SK-N-SH treated with all-trans-retinoic acid at 6 μM for 48 hours (cell line): ENCODE measurements at regions not wholly inside any gene's neighbourhood (a gene's known extent, or its start where the extent isn't known, plus 50 kb on each side); places are given as distances from the start of the nearest gene placed in this dataset.

Experiments used
- ARNTL ChIP-seq: fragments of 450-650 bp; formaldehyde crosslinking; IDR thresholded peaks from 2 replicates; pipeline ENCODE4 v1.5.0; 2020; ENCODE audit warnings: low read depth, mild to moderate bottlenecking, moderate library complexity, borderline replicate concordance
- CREB5 ChIP-seq: fragments of 250-450 bp; sonication (Bioruptor Pico); IDR thresholded peaks from 2 replicates; pipeline ENCODE4 v1.5.1; 2020; ENCODE audit warnings: low read depth, mild to moderate bottlenecking, moderate library complexity
- CSRNP3 ChIP-seq: fragments of 250-450 bp; sonication (Bioruptor Pico); IDR thresholded peaks from 2 replicates; pipeline ENCODE4 v1.5.1; 2021; ENCODE audit warnings: mild to moderate bottlenecking, moderate library complexity
- ESRRG ChIP-seq: fragments of 250-450 bp; sonication (Bioruptor Pico); IDR thresholded peaks from 2 replicates; pipeline ENCODE4 v1.6.1; 2021; ENCODE audit warnings: mild to moderate bottlenecking
- OSR1 ChIP-seq: fragments of 250-450 bp; sonication (Bioruptor Pico); IDR thresholded peaks from 2 replicates; pipeline ENCODE4 v1.8.0; 2022; ENCODE audit warnings: moderate library complexity, mild to moderate bottlenecking, inconsistent platforms
- PATZ1 ChIP-seq: fragments of 250-450 bp; sonication (Bioruptor Pico); IDR thresholded peaks from 2 replicates; pipeline ENCODE4 v1.8.0; 2020; ENCODE audit warnings: mild to moderate bottlenecking, moderate library complexity, borderline replicate concordance
- TSHZ2 ChIP-seq: fragments of 250-450 bp; sonication (Bioruptor Pico); IDR thresholded peaks from 2 replicates; pipeline ENCODE4 v1.5.0; 2020; ENCODE audit warnings: mild to moderate bottlenecking, moderate library complexity
- ZFP3 ChIP-seq: fragments of 250-450 bp; sonication (Bioruptor Pico); IDR thresholded peaks from 2 replicates; pipeline ENCODE4 v1.5.0; 2020; ENCODE audit warnings: mild to moderate bottlenecking, moderate library complexity

- no peak for TF ChIP-seq ESRRG
- no peak for TF ChIP-seq ZFP3
- no peak for TF ChIP-seq ARNTL
- no peak for TF ChIP-seq CREB5 (CRISPR knock-in tag)
- TF ChIP-seq TSHZ2 (CRISPR knock-in tag) = no peak
- TF ChIP-seq OSR1 = no peak
- no peak for TF ChIP-seq PATZ1 (CRISPR knock-in tag)
- no peak for TF ChIP-seq CSRNP3 (CRISPR knock-in tag)
Measured at GRCh38 chrX:42495139-42495538, 282.8 kb downstream of the PPP1R2C start.
